OCI-LY3 (cell line): ENCODE measurements at regions not wholly inside any gene's neighbourhood (a gene's known extent, or its start where the extent isn't known, plus 50 kb on each side); places are given as distances from the start of the nearest gene placed in this dataset.
A peak's percentile ranks its signal among the peaks of the same experiment; 100 is the strongest.

Source experiments
- H2AFZ ChIP-seq: fragments of 200-600, 300-600 bp; shearing (Covaris generic); 2 replicates; pipeline ENCODE4 v1.6.0; 2014; ENCODE audit warnings: antibody characterized with exemption, low read depth, low read length
- H3K27ac ChIP-seq: fragments of 200-600, 300-600 bp; sonication (generic); 2 replicates; pipeline ENCODE4 v1.5.1; 2014; ENCODE audit warnings: mild to moderate bottlenecking, low read length, moderate library complexity, mixed read lengths
- H3K27me3 ChIP-seq: fragments of 200-600, 300-600 bp; sonication (generic); 2 replicates; pipeline ENCODE4 v1.6.1; 2014; ENCODE audit warnings: low read depth, low read length, mixed read lengths
- H3K36me3 ChIP-seq: fragments of 200-600, 300-600 bp; sonication (generic); replicated peaks from 2 replicates; pipeline ENCODE3; 2014; ENCODE audit warnings: low read depth, low read length, mixed read lengths
- H3K4me1 ChIP-seq: fragments of 300-600, 200-600 bp; sonication (generic); 2 replicates; pipeline ENCODE4 v1.6.1; 2014; ENCODE audit warnings: low read length, mixed read lengths
- H3K4me2 ChIP-seq: fragments of 200-600, 300-600 bp; sonication (generic); 2 replicates; pipeline ENCODE4 v1.6.1; 2014; ENCODE audit warnings: low read length, mixed read lengths
- H3K4me3 ChIP-seq: fragments of 300-600, 200-600 bp; sonication (generic); 2 replicates; pipeline ENCODE4 v1.5.1; 2014; ENCODE audit warnings: antibody characterized with exemption, mild to moderate bottlenecking, low read length, moderate library complexity
- H3K79me2 ChIP-seq: fragments of 300-600, 200-600 bp; shearing (Covaris generic); 2 replicates; pipeline ENCODE4 v1.6.1; 2014; ENCODE audit warnings: mild to moderate bottlenecking, low read length, mixed read lengths
- H3K9ac ChIP-seq: fragments of 300-600, 200-600 bp; shearing (Covaris generic); 2 replicates; pipeline ENCODE4 v1.6.0; 2014; ENCODE audit warnings: mild to moderate bottlenecking, low read length, moderate library complexity
- H3K9me3 ChIP-seq: fragments of 200-600, 300-600 bp; shearing (Covaris generic); 2 replicates; pipeline ENCODE4 v1.6.1; 2014; ENCODE audit warnings: low read length, mixed read lengths; ENCODE audit not compliant: insufficient read depth
- H4K20me1 ChIP-seq: fragments of 200-600, 300-600 bp; sonication (generic); 2 replicates; pipeline ENCODE4 v1.6.1; 2016; ENCODE audit warnings: low read length, mixed read lengths; ENCODE audit not compliant: insufficient read depth
- EZH2phosphoT487 ChIP-seq: fragments of 200-600 bp; shearing (Covaris generic); IDR thresholded peaks from 2 replicates; pipeline ENCODE4 v1.6.1; 2018; ENCODE audit warnings: antibody characterized with exemption, mixed run types, low read depth
- TF ChIP-seq, protein P1 (sequence below): fragments of 200-600, 300-600 bp; sonication (generic); IDR thresholded peaks from 2 replicates; pipeline ENCODE4 v1.5.1; 2014; ENCODE audit warnings: antibody characterized with exemption, low read length, low read depth

DNA sequence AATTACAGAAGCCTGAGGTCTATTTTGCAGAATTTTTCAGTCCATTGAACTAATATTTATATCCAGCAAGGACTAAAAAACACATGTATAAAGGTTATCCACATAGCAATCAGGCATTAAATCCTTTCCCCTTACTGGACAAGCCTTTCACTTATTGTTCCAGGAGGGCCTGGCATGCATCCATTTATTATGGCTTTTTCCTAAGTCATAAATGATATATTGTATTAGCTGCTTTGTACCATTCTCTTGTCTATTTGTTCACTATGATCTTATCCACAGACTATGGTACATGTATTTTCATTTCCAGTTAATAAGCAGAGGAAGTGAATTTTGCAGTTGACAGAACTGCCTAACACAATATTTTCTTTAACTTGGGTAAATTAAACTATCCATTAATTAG, 105.4 kb upstream of the ANK2 start:
- TF ChIP-seq, protein P1, sequence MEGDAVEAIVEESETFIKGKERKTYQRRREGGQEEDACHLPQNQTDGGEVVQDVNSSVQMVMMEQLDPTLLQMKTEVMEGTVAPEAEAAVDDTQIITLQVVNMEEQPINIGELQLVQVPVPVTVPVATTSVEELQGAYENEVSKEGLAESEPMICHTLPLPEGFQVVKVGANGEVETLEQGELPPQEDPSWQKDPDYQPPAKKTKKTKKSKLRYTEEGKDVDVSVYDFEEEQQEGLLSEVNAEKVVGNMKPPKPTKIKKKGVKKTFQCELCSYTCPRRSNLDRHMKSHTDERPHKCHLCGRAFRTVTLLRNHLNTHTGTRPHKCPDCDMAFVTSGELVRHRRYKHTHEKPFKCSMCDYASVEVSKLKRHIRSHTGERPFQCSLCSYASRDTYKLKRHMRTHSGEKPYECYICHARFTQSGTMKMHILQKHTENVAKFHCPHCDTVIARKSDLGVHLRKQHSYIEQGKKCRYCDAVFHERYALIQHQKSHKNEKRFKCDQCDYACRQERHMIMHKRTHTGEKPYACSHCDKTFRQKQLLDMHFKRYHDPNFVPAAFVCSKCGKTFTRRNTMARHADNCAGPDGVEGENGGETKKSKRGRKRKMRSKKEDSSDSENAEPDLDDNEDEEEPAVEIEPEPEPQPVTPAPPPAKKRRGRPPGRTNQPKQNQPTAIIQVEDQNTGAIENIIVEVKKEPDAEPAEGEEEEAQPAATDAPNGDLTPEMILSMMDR: no peak
- TF ChIP-seq EZH2phosphoT487: no peak
- Histone ChIP-seq H2AFZ (no peak overlapping the region), H3K9me3 (no peaks in the 10 kb centered on the region), H3K27me3 (no peaks in the 10 kb centered on the region), H3K9ac (no peak overlapping the region), H3K36me3 (no peaks in the 10 kb centered on the region), H3K4me2 (no peak overlapping the region), H4K20me1 (no peaks in the 10 kb centered on the region), H3K4me3 (no peak overlapping the region), H3K79me2 (no peaks in the 10 kb centered on the region), H3K4me1 (no peaks in the 10 kb centered on the region), H3K27ac (no peak overlapping the region)

DNA sequence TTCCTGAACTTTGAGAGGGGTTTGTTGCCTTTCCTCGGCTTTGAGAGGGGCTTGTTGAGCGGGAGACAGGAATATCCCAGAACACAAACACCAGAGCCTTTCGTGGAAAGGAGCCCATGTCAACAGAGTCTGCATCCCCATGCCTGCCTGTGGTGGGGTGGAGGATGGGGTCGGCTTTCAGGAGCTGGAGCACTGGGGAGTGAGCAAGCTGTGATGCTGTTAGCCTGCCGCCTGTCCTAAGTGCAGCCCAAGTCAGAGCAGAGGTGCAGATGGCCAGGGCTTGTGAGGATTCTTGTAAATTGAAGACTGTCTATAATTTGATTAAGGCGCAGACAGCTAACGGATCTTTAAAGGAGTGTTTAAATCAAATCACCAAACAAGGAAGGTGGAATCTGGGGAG, 103.3 kb upstream of the ANK2 start:
- TF ChIP-seq EZH2phosphoT487: no peak
- TF ChIP-seq, protein P1: no peak
- Histone ChIP-seq H3K9me3 (no peaks in the 10 kb centered on the region), H3K4me3 (no peak overlapping the region), H3K79me2 (no peaks in the 10 kb centered on the region), H4K20me1 (no peaks in the 10 kb centered on the region), H3K36me3 (no peaks in the 10 kb centered on the region), H2AFZ (no peak overlapping the region), H3K9ac (no peak overlapping the region), H3K27me3 (no peaks in the 10 kb centered on the region), H3K27ac (no peak overlapping the region), H3K4me1 (no peaks in the 10 kb centered on the region), H3K4me2 (no peak overlapping the region)

- Histone ChIP-seq H3K79me2 (no peaks in the 10 kb centered on the region), H3K36me3 (no peaks in the 10 kb centered on the region), H3K4me1 (0 out of 2 replicates have a peak, but pooled peaks cover 3% of the 10 kb centered on the region), H2AFZ (no peak overlapping the region), H3K9me3 (no peaks in the 10 kb centered on the region), H4K20me1 (no peaks in the 10 kb centered on the region), H3K9ac (no peak overlapping the region), H3K27ac (no peak overlapping the region), H3K27me3 (no peaks in the 10 kb centered on the region), H3K4me3 (no peak overlapping the region), H3K4me2 (no peak overlapping the region)
- TF ChIP-seq, protein P1: no peak
- no peak for TF ChIP-seq EZH2phosphoT487
Observed at GRCh38 chr4:112947616-112948015, 101.8 kb upstream of the ANK2 start.

DNA sequence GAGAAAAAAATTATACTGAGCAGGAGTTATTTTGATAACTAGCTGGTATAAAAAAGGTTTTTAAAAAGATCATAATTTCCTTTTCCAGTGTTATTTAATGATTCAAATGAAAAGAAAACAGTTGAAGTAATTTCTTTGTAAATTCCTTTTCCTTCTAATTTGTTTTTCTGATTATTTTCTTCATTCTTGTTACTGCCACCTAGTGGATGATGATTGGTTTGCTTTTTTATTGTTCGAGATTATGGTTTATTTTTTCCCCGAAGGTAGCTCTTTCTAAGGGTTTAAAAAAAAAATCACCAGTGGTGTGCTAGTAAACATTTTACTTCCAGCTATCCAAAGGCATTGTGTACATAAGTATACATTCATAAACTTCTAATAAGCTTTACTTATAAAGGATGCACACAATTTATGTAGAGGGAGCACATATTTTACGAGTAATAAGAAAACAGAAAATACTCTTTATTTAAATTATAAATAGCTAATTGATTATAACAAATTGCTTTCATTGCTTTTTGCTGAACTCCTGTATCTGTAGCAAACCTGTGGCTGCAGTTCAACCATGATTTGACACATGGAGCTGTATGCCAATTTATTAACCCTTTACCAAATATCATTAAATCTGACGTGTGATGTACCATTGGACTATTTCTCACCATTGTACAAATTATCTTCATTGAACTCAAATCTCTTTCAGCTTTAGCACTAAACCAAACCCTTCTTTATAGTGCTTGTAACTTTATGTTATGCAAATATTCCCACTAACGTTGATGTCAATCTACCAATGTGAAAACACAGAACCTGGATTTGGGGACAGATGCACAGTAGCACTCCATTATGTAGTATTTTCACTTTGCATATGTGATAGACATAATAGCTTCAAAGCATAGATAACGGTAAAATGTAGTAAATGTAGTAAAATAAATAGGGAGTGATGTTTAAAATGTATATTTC, 97.8 kb upstream of the ANK2 start:
- Histone ChIP-seq H3K36me3 (no peaks in the 10 kb centered on the region), H3K4me1 (0 out of 2 replicates have a peak, but pooled peaks cover 3% of the 10 kb centered on the region), H2AFZ (no peak overlapping the region), H3K9me3 (no peaks in the 10 kb centered on the region), H3K4me2 (peak overlapping the region; percentile 66), H3K4me3 (peak overlapping the region; percentile 49), H4K20me1 (no peaks in the 10 kb centered on the region), H3K9ac (peak overlapping the region; percentile 29; the same call in 1 of the 2 replicates), H3K27me3 (no peaks in the 10 kb centered on the region), H3K79me2 (no peaks in the 10 kb centered on the region), H3K27ac (no peak overlapping the region)
- TF ChIP-seq, protein P1: peak; percentile 64
- TF ChIP-seq EZH2phosphoT487: no peak
